ENCODE measurements at regions not wholly inside any gene's neighbourhood (a gene's known extent, or its start where the extent isn't known, plus 50 kb on each side); places are given as distances from the start of the nearest gene placed in this dataset.

DNA sequence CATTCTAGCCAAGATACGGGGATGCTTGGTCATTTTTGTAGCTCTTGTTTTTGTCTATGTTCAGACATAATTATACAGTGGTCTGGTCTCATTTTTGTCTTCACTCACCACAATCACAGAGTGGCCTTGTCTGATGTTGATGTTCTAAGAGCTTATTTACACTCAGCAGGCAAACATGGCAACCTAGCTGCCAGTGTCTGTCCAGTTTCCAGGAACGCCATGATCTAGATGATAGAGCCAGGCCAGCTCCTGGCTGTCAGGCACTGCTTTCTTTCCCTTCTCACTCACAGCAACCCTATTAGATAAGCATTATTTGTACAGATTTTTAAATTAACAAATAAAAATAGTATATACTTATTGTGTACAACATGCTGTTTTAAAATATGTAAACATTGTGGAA is 98.6 kb upstream of the PHF14 start:
- no peak for TF ChIP-seq MXI1 (IDR thresholded peaks at IDR 0.05; ENCODE audit: borderline replicate concordance, low read depth, low read length)
- TF ChIP-seq RCOR1 (IDR thresholded peaks at IDR 0.05; ENCODE audit: insufficient replicate concordance, low read length) = no peak
- TF ChIP-seq, protein P1, sequence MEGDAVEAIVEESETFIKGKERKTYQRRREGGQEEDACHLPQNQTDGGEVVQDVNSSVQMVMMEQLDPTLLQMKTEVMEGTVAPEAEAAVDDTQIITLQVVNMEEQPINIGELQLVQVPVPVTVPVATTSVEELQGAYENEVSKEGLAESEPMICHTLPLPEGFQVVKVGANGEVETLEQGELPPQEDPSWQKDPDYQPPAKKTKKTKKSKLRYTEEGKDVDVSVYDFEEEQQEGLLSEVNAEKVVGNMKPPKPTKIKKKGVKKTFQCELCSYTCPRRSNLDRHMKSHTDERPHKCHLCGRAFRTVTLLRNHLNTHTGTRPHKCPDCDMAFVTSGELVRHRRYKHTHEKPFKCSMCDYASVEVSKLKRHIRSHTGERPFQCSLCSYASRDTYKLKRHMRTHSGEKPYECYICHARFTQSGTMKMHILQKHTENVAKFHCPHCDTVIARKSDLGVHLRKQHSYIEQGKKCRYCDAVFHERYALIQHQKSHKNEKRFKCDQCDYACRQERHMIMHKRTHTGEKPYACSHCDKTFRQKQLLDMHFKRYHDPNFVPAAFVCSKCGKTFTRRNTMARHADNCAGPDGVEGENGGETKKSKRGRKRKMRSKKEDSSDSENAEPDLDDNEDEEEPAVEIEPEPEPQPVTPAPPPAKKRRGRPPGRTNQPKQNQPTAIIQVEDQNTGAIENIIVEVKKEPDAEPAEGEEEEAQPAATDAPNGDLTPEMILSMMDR (conservative IDR thresholded peaks at IDR 0.05; ENCODE audit: low read depth, low read length) = no peak
- no peak for TF ChIP-seq CEBPB (IDR thresholded peaks at IDR 0.05; ENCODE audit: low read depth, low read length)
- TF ChIP-seq, protein P2, sequence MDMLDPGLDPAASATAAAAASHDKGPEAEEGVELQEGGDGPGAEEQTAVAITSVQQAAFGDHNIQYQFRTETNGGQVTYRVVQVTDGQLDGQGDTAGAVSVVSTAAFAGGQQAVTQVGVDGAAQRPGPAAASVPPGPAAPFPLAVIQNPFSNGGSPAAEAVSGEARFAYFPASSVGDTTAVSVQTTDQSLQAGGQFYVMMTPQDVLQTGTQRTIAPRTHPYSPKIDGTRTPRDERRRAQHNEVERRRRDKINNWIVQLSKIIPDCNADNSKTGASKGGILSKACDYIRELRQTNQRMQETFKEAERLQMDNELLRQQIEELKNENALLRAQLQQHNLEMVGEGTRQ (IDR thresholded peaks at IDR 0.05; ENCODE audit: low read depth, low read length) = no peak
- TF ChIP-seq RAD21 (IDR thresholded peaks at IDR 0.05; ENCODE audit: low read length) = no peak
- TF ChIP-seq MAFK (IDR thresholded peaks at IDR 0.05; ENCODE audit: low read depth, low read length) = no peak
- no peak for TF ChIP-seq SMC3 (IDR thresholded peaks at IDR 0.05; ENCODE audit: low read depth, low read length)
- TF ChIP-seq FOS (IDR thresholded peaks at IDR 0.05; ENCODE audit: low read depth, low read length) = no peak
- no peak for TF ChIP-seq BHLHE40 (IDR thresholded peaks at IDR 0.05; ENCODE audit: low read depth, low read length)
- TF ChIP-seq MAZ (IDR thresholded peaks at IDR 0.05; ENCODE audit: borderline replicate concordance, low read depth, low read length) = no peak
- no peak for TF ChIP-seq POLR2A (IDR thresholded peaks at IDR 0.05; ENCODE audit: low read depth, low read length)
- TF ChIP-seq, protein P3, sequence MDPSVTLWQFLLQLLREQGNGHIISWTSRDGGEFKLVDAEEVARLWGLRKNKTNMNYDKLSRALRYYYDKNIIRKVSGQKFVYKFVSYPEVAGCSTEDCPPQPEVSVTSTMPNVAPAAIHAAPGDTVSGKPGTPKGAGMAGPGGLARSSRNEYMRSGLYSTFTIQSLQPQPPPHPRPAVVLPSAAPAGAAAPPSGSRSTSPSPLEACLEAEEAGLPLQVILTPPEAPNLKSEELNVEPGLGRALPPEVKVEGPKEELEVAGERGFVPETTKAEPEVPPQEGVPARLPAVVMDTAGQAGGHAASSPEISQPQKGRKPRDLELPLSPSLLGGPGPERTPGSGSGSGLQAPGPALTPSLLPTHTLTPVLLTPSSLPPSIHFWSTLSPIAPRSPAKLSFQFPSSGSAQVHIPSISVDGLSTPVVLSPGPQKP (IDR thresholded peaks at IDR 0.05; ENCODE audit: borderline replicate concordance, low read depth, low read length) = no peak
- no peak for TF ChIP-seq CHD1 (IDR thresholded peaks at IDR 0.05; ENCODE audit: low read depth, low read length)
- TF ChIP-seq NFE2L2 (IDR thresholded peaks at IDR 0.05; ENCODE audit: low read depth, low read length) = no peak
- no peak for TF ChIP-seq RFX5 (IDR thresholded peaks at IDR 0.05; ENCODE audit: low read depth, low read length)

More for the DNA sequence above, 98.6 kb upstream of the PHF14 start:
- H3K9ac ChIP-seq (ENCODE audit: low read depth, low read length) = no peak overlapping the region
- no peak overlapping the region for H3K56ac ChIP-seq (ENCODE audit: extremely low read depth, insufficient read depth, low read length)
- no peak overlapping the region for H3K4me3 ChIP-seq (ENCODE audit: insufficient read depth, low read depth, low read length)
- H3K27me3 ChIP-seq (ENCODE audit: control insufficient read depth, insufficient read depth, low read length) = no peaks in the 10 kb centered on the region
- no peaks in the 10 kb centered on the region for H3K36me3 ChIP-seq (ENCODE audit: control insufficient read depth, insufficient read depth, low read length)
- no peaks in the 10 kb centered on the region for H4K20me1 ChIP-seq (ENCODE audit: insufficient read depth, low read length)
- H3K27ac ChIP-seq (ENCODE audit: insufficient read depth, low read length) = no peak overlapping the region
- CTCF ChIA-PET = no interaction called here
- H3K79me1 ChIP-seq (ENCODE audit: low read depth in 1 of 2, low read length in 2 of 2) = no peaks in the 10 kb centered on the region
- H2BK15ac ChIP-seq (ENCODE audit: low read depth, low read length) = no peak overlapping the region
- no peak overlapping the region for H2AK5ac ChIP-seq (ENCODE audit: low read depth, low read length)
- no peak overlapping the region for H3K14ac ChIP-seq (replicated peaks; ENCODE audit: low read depth, low read length)
- no peak overlapping the region for H2AFZ ChIP-seq (replicated peaks; ENCODE audit: low read length, poor library complexity)
- no peak overlapping the region for H3K23ac ChIP-seq (ENCODE audit: low read depth, low read length)
- H2BK5ac ChIP-seq (ENCODE audit: low read depth, low read length, poor library complexity, severe bottlenecking) = no peak overlapping the region
- H2BK20ac ChIP-seq (ENCODE audit: low read depth, low read length) = no peak overlapping the region
- no peak overlapping the region for H4K5ac ChIP-seq (ENCODE audit: low read depth, low read length)
- no CpG with 5 or more reads among the region's 2 CpGs for WGBS, 2 experiments (ENCODE audit: extremely low coverage in 2 of 2, insufficient read length in 1 of 2)
- intact Hi-C loops (cut with micrococcal nuclease) (no loop called here), dilution Hi-C loops (cut with HindIII; ENCODE audit: low sequenced_read_pairs, unreplicated experiment) (no loop called here), in situ Hi-C loops (cut with MboI; ENCODE audit: low sequenced_read_pairs) (no loop called here)
- H3K4me2 ChIP-seq (ENCODE audit: low read depth, low read length) = no peak overlapping the region
- no peak overlapping the region for H4K91ac ChIP-seq (ENCODE audit: insufficient read depth, low read depth, low read length)
- no peak overlapping the region for H2BK120ac ChIP-seq (ENCODE audit: low read depth, low read length)
- ATAC-seq (ENCODE audit: low read depth) = no peak
- DNase-seq = no peak
- H3K18ac ChIP-seq (ENCODE audit: low read depth, low read length) = no peak overlapping the region
- H3K9me1 ChIP-seq (ENCODE audit: insufficient read depth, low read length) = no peaks in the 10 kb centered on the region
- H3K9me3 ChIP-seq (ENCODE audit: control insufficient read depth, insufficient read depth, low read length) = no peaks in the 10 kb centered on the region
- POLR2A ChIA-PET (ENCODE audit: unreplicated experiment) = no interaction called here
- H3K4me1 ChIP-seq (ENCODE audit: control insufficient read depth, insufficient read depth, low read length) = no peaks in the 10 kb centered on the region
- no peak overlapping the region for H2AK9ac ChIP-seq (replicated peaks; ENCODE audit: low read depth, low read length, poor library complexity)
- BruUV-seq (replicated peaks) = no TSS peak
- no peak overlapping the region for H4K8ac ChIP-seq (ENCODE audit: low read depth in 2 of 2, low read length in 2 of 2)
- no peak overlapping the region for H3K4ac ChIP-seq (ENCODE audit: low read depth, low read length)

Data from IMR-90 (cell line).